ENCODE measurements at regions not wholly inside any gene's neighbourhood (a gene's known extent, or its start where the extent isn't known, plus 50 kb on each side); places are given as distances from the start of the nearest gene placed in this dataset.

DNA sequence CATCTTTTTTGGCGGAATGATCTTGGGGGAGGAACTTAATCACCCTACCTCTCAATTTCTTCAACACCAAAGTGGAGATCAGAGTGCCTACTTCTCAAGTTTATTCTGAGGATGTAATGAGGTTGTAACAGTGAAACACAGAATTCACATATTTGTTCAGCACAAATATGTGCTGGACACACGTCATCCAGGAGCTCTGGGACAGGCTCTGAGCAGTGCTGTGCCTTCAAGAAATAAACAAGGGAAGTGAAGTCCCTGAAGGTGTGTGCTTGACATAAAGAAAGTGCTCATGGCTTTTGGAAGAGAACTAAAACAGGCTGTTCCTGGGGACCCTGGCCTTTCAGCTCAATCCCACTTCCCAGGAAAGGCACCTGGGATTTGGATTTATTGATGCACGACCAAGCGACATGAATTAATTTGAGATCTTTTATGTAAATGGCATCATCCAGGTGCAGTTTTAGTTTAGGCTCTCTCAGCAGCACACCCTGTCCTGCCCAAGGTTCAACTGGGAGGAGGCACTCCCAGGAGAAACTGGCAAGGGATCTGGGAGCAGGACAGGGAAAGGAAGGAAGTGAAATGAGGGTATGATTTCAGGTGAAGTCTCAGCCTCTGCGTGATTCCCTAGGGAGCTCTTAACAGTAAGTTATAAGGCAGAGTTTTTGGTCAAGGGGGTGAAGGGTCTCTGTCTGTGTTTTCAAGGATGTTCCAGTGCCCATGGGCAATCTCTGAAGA, 211.0 kb downstream of the FOXA2 start:
- Histone ChIP-seq H4K20me1 (replicated peaks; ENCODE audit: control insufficient read depth, insufficient read depth, low read length) (no peaks in the 10 kb centered on the region), H3K9me1 (ENCODE audit: control insufficient read depth, insufficient read depth, low read length) (no peaks in the 10 kb centered on the region), H3K27me3 (ENCODE audit: control insufficient read depth in 2 of 2, insufficient read depth in 2 of 2, low read length in 2 of 2) (no peaks in the 10 kb centered on the region), H3K79me2 (ENCODE audit: control insufficient read depth, insufficient read depth, low read length) (no peaks in the 10 kb centered on the region), H3K9ac (ENCODE audit: insufficient read depth in 1 of 2, low read depth in 2 of 2, low read length in 2 of 2) (no peak overlapping the region), H3K4me3 (no peak overlapping the region), H3K4me2 (ENCODE audit: insufficient read depth, low read length) (no peak overlapping the region), H2AFZ (ENCODE audit: low read depth, low read length) (no peak overlapping the region), H3K36me3 (ENCODE audit: control insufficient read depth, insufficient read depth, low read length) (no peaks in the 10 kb centered on the region), H3K4me1 (replicated peaks in 1 of 2; ENCODE audit: control insufficient read depth in 2 of 2, insufficient read depth in 2 of 2, low read length in 2 of 2) (no peaks in the 10 kb centered on the region), H3K27ac (ENCODE audit: extremely low read depth, low read depth, low read length) (no peak overlapping the region), H3K9me3 (replicated peaks; ENCODE audit: control insufficient read depth, insufficient read depth, low read depth, low read length) (no peaks in the 10 kb centered on the region)
- in situ Hi-C loops (cut with MboI) (no loop called here), intact Hi-C loops (cut with micrococcal nuclease) (no loop called here)
- no TSS peak for BruUV-seq (replicated peaks)
- ATAC-seq = no peak
- FAIRE-seq = no peak
- ChIA-PET POLR2A (interaction anchor here (1.5 kb wide), 1 partner anchor 21 kb away, joined by 3 read pairs; no protein-coding TSS in a partner anchor), CTCF (ENCODE audit: low intra/inter-chr PET ratio) (no interaction called here)
- 24% methylated on average over 5 of the region's 5 CpGs for WGBS (ENCODE audit: insufficient coverage, low coverage, missing lambda C conversion rate)
- DNase-seq (ENCODE audit: extremely low read depth in 1 of 4, low spot score in 3 of 4) = no peak
- no peak for TF ChIP-seq GATAD2B (IDR thresholded peaks at IDR 0.05; ENCODE audit: borderline replicate concordance)
- TF ChIP-seq, protein P1, sequence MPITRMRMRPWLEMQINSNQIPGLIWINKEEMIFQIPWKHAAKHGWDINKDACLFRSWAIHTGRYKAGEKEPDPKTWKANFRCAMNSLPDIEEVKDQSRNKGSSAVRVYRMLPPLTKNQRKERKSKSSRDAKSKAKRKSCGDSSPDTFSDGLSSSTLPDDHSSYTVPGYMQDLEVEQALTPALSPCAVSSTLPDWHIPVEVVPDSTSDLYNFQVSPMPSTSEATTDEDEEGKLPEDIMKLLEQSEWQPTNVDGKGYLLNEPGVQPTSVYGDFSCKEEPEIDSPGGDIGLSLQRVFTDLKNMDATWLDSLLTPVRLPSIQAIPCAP (CRISPR knock-in tag; IDR thresholded peaks at IDR 0.05; ENCODE audit: borderline replicate concordance) = no peak
- no peak for TF ChIP-seq CHD2 (IDR thresholded peaks at IDR 0.05; ENCODE audit: low read depth, low read length)
- TF ChIP-seq, protein P2, sequence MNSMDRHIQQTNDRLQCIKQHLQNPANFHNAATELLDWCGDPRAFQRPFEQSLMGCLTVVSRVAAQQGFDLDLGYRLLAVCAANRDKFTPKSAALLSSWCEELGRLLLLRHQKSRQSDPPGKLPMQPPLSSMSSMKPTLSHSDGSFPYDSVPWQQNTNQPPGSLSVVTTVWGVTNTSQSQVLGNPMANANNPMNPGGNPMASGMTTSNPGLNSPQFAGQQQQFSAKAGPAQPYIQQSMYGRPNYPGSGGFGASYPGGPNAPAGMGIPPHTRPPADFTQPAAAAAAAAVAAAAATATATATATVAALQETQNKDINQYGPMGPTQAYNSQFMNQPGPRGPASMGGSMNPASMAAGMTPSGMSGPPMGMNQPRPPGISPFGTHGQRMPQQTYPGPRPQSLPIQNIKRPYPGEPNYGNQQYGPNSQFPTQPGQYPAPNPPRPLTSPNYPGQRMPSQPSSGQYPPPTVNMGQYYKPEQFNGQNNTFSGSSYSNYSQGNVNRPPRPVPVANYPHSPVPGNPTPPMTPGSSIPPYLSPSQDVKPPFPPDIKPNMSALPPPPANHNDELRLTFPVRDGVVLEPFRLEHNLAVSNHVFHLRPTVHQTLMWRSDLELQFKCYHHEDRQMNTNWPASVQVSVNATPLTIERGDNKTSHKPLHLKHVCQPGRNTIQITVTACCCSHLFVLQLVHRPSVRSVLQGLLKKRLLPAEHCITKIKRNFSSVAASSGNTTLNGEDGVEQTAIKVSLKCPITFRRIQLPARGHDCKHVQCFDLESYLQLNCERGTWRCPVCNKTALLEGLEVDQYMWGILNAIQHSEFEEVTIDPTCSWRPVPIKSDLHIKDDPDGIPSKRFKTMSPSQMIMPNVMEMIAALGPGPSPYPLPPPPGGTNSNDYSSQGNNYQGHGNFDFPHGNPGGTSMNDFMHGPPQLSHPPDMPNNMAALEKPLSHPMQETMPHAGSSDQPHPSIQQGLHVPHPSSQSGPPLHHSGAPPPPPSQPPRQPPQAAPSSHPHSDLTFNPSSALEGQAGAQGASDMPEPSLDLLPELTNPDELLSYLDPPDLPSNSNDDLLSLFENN (IDR thresholded peaks at IDR 0.05; ENCODE audit: low read depth in 2 of 2, low read length in 2 of 2) = no peak
- no peak for TF ChIP-seq HNRNPH1 (optimal IDR thresholded peaks at IDR 0.05; ENCODE audit: low read depth, low read length)
- TF ChIP-seq MAZ (CRISPR knock-in tag; conservative IDR thresholded peaks at IDR 0.05 in 1 of 2, IDR thresholded peaks at IDR 0.05 in 1 of 2) = no peak
- TF ChIP-seq, protein P3, sequence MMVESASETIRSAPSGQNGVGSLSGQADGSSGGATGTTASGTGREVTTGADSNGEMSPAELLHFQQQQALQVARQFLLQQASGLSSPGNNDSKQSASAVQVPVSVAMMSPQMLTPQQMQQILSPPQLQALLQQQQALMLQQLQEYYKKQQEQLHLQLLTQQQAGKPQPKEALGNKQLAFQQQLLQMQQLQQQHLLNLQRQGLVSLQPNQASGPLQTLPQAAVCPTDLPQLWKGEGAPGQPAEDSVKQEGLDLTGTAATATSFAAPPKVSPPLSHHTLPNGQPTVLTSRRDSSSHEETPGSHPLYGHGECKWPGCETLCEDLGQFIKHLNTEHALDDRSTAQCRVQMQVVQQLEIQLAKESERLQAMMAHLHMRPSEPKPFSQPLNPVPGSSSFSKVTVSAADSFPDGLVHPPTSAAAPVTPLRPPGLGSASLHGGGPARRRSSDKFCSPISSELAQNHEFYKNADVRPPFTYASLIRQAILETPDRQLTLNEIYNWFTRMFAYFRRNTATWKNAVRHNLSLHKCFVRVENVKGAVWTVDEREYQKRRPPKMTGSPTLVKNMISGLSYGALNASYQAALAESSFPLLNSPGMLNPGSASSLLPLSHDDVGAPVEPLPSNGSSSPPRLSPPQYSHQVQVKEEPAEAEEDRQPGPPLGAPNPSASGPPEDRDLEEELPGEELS (CRISPR knock-in tag; IDR thresholded peaks at IDR 0.05; ENCODE audit: borderline replicate concordance) = no peak
- TF ChIP-seq SIX5 (IDR thresholded peaks at IDR 0.05; ENCODE audit: borderline replicate concordance in 1 of 2, insufficient read depth in 1 of 2, low read depth in 1 of 2, low read length in 2 of 2) = no peak
- TF ChIP-seq ZNF830 (CRISPR knock-in tag; IDR thresholded peaks at IDR 0.05) = no peak
- no peak for TF ChIP-seq ZNF384 (IDR thresholded peaks at IDR 0.05; ENCODE audit: low read depth, low read length)
- no peak for TF ChIP-seq ZKSCAN8 (CRISPR knock-in tag; IDR thresholded peaks at IDR 0.05)
- no peak for TF ChIP-seq KAT2B (IDR thresholded peaks at IDR 0.05; ENCODE audit: low read depth, low read length)
- TF ChIP-seq L3MBTL2 (IDR thresholded peaks at IDR 0.05) = no peak
- TF ChIP-seq NCOR1 (IDR thresholded peaks at IDR 0.05) = no peak

Measured in K562 (cell line).